IPS-18a (cell line): ENCODE measurements at regions not wholly inside any gene's neighbourhood (a gene's known extent, or its start where the extent isn't known, plus 50 kb on each side); places are given as distances from the start of the nearest gene placed in this dataset.

ENCODE experiments used
- H3K27ac ChIP-seq: one replicate; pipeline ENCODE4 v1.5.1; 2013; ENCODE audit warnings: low read length
- H3K27me3 ChIP-seq: one replicate; pipeline ENCODE4 v1.6.1; 2013; ENCODE audit warnings: mild to moderate bottlenecking, low read length; ENCODE audit not compliant: control insufficient read depth, insufficient read depth
- H3K36me3 ChIP-seq: one replicate; pipeline ENCODE4 v1.6.1; 2013; ENCODE audit warnings: low read depth, low read length; ENCODE audit not compliant: control insufficient read depth
- H3K4me1 ChIP-seq: one replicate; pipeline ENCODE4 v1.6.1; 2013; ENCODE audit warnings: low read depth, low read length; ENCODE audit not compliant: control insufficient read depth
- H3K4me3 ChIP-seq: one replicate; pipeline ENCODE4 v1.5.1; 2013; ENCODE audit warnings: low read length
- H3K9ac ChIP-seq: one replicate; pipeline ENCODE4 v1.6.1; 2013; ENCODE audit warnings: mild to moderate bottlenecking, low read length, moderate library complexity
- H3K9me3 ChIP-seq: one replicate; pipeline ENCODE4 v1.6.1; 2013; ENCODE audit warnings: low read depth, low read length; ENCODE audit not compliant: control insufficient read depth

GRCh38 chr3:76679541-76679940 is 360.4 kb upstream of the ROBO2 start:
- Histone ChIP-seq H3K4me3 (no peak overlapping the region), H3K4me1 (peaks cover 13% of the 10 kb centered on the region), H3K9ac (no peak overlapping the region), H3K27ac (no peak overlapping the region), H3K27me3 (no peaks in the 10 kb centered on the region), H3K36me3 (no peaks in the 10 kb centered on the region), H3K9me3 (no peaks in the 10 kb centered on the region)

GRCh38 chr3:76683256-76683655 is 356.6 kb upstream of the ROBO2 start:
- peaks cover 19% of the 10 kb centered on the region for H3K4me1 ChIP-seq
- H3K4me3 ChIP-seq = no peak overlapping the region
- no peaks in the 10 kb centered on the region for H3K36me3 ChIP-seq
- no peaks in the 10 kb centered on the region for H3K27me3 ChIP-seq
- H3K9me3 ChIP-seq = no peaks in the 10 kb centered on the region
- no peak overlapping the region for H3K27ac ChIP-seq
- H3K9ac ChIP-seq = no peak overlapping the region

GRCh38 chr3:76684946-76685345 is 355.0 kb upstream of the ROBO2 start:
- Histone ChIP-seq H3K4me1 (peaks cover 19% of the 10 kb centered on the region), H3K9ac (no peak overlapping the region), H3K36me3 (no peaks in the 10 kb centered on the region), H3K27me3 (no peaks in the 10 kb centered on the region), H3K27ac (no peak overlapping the region), H3K9me3 (no peaks in the 10 kb centered on the region), H3K4me3 (no peak overlapping the region)

- Histone ChIP-seq H3K4me1 (peaks cover 19% of the 10 kb centered on the region), H3K36me3 (no peaks in the 10 kb centered on the region), H3K27me3 (no peaks in the 10 kb centered on the region), H3K4me3 (no peak overlapping the region), H3K9me3 (no peaks in the 10 kb centered on the region), H3K27ac (no peak overlapping the region), H3K9ac (no peak overlapping the region)
Measured at GRCh38 chr3:76685858-76686257, 354.0 kb upstream of the ROBO2 start.

- no peaks in the 10 kb centered on the region for H3K9me3 ChIP-seq
- no peaks in the 10 kb centered on the region for H3K36me3 ChIP-seq
- H3K27ac ChIP-seq = no peak overlapping the region
- no peaks in the 10 kb centered on the region for H3K27me3 ChIP-seq
- H3K4me3 ChIP-seq = no peak overlapping the region
- H3K4me1 ChIP-seq = peaks cover 19% of the 10 kb centered on the region
- no peak overlapping the region for H3K9ac ChIP-seq
Measured at GRCh38 chr3:76687019-76687418, 352.9 kb upstream of the ROBO2 start.

- no peaks in the 10 kb centered on the region for H3K27me3 ChIP-seq
- H3K36me3 ChIP-seq = no peaks in the 10 kb centered on the region
- no peaks in the 10 kb centered on the region for H3K9me3 ChIP-seq
- no peak overlapping the region for H3K4me3 ChIP-seq
- no peak overlapping the region for H3K9ac ChIP-seq
- H3K27ac ChIP-seq = no peak overlapping the region
- peaks cover 2% of the 10 kb centered on the region for H3K4me1 ChIP-seq
Measured at GRCh38 chr3:76694063-76694462, 345.8 kb upstream of the ROBO2 start.

GRCh38 chr3:76698136-76698706 is 341.7 kb upstream of the ROBO2 start:
- Histone ChIP-seq H3K36me3 (no peaks in the 10 kb centered on the region), H3K4me1 (peaks cover 16% of the 10 kb centered on the region), H3K9me3 (no peaks in the 10 kb centered on the region), H3K4me3 (no peak overlapping the region), H3K27me3 (no peaks in the 10 kb centered on the region), H3K27ac (no peak overlapping the region), H3K9ac (no peak overlapping the region)

GRCh38 chr3:76699846-76700245 is 340.1 kb upstream of the ROBO2 start:
- Histone ChIP-seq H3K27me3 (no peaks in the 10 kb centered on the region), H3K9me3 (no peaks in the 10 kb centered on the region)

GRCh38 chr3:76700323-76700722 is 339.6 kb upstream of the ROBO2 start:
- no peak overlapping the region for H3K27ac ChIP-seq
- no peaks in the 10 kb centered on the region for H3K9me3 ChIP-seq
- H3K36me3 ChIP-seq = no peaks in the 10 kb centered on the region
- H3K9ac ChIP-seq = no peak overlapping the region
- no peaks in the 10 kb centered on the region for H3K27me3 ChIP-seq
- H3K4me3 ChIP-seq = no peak overlapping the region
- peaks cover 16% of the 10 kb centered on the region for H3K4me1 ChIP-seq

More at GRCh38 chr3:76699846-76700245, 340.1 kb upstream of the ROBO2 start:
- H3K9ac ChIP-seq = no peak overlapping the region
- H3K27ac ChIP-seq = no peak overlapping the region
- H3K4me3 ChIP-seq = no peak overlapping the region
- no peaks in the 10 kb centered on the region for H3K36me3 ChIP-seq
- peaks cover 16% of the 10 kb centered on the region for H3K4me1 ChIP-seq

GRCh38 chr3:76702676-76703075 is 337.2 kb upstream of the ROBO2 start:
- Histone ChIP-seq H3K4me1 (peaks cover 16% of the 10 kb centered on the region), H3K27me3 (no peaks in the 10 kb centered on the region), H3K4me3 (no peak overlapping the region), H3K27ac (no peak overlapping the region), H3K9me3 (no peaks in the 10 kb centered on the region), H3K9ac (no peak overlapping the region), H3K36me3 (no peaks in the 10 kb centered on the region)

GRCh38 chr3:76715426-76715825 is 324.5 kb upstream of the ROBO2 start:
- Histone ChIP-seq H3K4me1 (no peaks in the 10 kb centered on the region), H3K27ac (no peak overlapping the region), H3K9ac (no peak overlapping the region), H3K36me3 (no peaks in the 10 kb centered on the region), H3K9me3 (no peaks in the 10 kb centered on the region), H3K4me3 (no peak overlapping the region), H3K27me3 (no peaks in the 10 kb centered on the region)

GRCh38 chr3:76723366-76723765 is 316.5 kb upstream of the ROBO2 start:
- Histone ChIP-seq H3K27ac (no peak overlapping the region), H3K36me3 (no peaks in the 10 kb centered on the region), H3K9ac (no peak overlapping the region), H3K9me3 (no peaks in the 10 kb centered on the region), H3K4me3 (no peak overlapping the region), H3K27me3 (no peaks in the 10 kb centered on the region), H3K4me1 (no peaks in the 10 kb centered on the region)
